Pons (tissue), 1 donor: ENCODE measurements at regions not wholly inside any gene's neighbourhood (a gene's known extent, or its start where the extent isn't known, plus 50 kb on each side); places are given as distances from the start of the nearest gene placed in this dataset.
"Not testable (repeated sequence)": the region's sequence is repeated elsewhere in the genome, so short reads cannot be mapped to it uniquely, and the experiment has no call there.

Source experiments
- DNase-seq: peaks from one replicate; pipeline ENCODE4 v3.0.0-alpha.2; 2016; ENCODE audit warnings: low spot score

DNA sequence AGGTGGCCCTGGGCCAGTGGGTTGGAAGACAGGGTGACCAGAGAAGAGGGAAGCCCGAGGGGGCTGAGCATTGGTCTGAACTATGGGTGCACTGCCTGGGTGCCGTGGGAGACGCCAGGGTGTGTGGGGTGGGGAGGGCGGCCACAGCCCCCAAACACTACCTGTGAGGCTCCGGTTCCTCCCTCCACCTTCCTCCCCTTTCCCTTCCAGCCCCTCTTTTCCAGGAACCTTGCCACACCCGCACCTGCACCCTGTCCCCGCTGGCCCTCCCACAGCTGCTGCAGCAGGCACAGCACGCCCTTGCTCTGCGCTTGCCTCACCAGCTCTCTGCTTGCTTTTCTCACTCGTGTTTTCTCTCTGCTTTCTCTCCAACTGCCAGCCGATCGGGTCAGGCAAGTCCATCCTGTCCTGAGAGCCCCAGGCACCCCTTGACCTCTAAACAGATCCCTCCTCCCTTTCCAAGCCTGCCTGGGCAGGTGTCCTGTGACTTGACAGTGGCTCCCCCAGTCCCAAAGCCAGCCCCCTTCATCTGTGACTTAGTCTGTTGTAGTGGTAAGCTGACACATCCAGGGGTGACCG is 193.7 kb downstream of the MSX2 start:
- no peak for DNase-seq

DNA sequence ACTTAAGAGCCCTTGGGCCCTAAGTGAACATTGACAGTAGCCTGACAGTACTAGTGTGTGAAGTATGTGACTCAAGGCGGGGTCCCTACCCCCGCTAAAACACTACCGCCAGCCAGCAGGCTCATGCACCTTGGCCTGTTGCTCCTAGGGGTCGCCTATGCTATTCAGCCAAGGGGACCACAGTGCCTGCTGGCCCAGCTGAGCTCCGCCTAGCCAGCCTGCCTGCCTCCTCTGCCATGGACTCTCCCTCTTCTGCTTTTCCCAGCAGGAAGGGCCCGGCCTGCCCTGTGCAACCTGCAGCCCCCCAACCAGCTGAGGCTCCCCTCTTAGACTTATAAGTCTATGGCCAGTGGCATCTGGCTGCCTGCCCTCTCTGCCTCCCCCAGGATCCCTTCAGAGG is 193.1 kb downstream of the MSX2 start:
- not testable (repeated sequence) for DNase-seq

DNA sequence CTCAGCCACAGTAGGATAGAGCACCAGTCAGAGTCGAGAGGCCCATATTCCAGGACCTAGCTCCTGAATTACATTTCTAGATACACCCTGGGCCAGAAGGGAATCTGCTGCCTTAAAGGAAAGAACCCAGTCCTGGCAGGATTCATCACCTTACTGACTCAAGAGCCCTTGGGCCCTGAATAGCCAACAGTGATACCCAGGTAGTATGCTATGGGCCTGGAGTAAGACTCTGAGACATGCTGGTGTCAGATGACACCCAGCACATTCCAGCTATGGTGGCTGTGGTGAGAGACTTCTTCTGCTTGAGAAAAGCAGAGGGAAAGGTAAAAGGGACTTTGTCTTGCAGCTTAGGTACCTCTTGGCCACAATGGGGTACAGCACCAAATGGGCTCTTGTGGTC is 192.5 kb downstream of the MSX2 start:
- DNase-seq = not testable (repeated sequence)

DNA sequence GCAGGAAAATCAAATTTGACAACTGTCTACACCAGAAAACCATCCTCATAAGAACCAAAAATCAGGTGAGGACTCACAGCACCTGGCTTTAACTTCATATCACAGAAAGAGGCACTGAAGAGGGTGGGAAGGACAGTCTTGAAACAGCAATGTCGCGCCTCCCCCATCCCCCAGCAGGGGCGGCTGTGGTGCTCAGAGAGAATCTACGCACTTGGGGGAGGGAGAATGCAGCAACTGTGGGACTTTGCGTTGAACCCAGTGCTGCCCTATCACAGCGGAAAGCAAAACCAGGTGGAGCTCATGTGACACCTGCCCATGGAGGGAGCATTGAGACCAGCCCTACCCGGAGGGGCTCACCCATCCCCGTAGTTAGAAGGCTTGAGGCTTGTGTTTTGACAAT is 191.8 kb downstream of the MSX2 start:
- DNase-seq = no peak

DNA sequence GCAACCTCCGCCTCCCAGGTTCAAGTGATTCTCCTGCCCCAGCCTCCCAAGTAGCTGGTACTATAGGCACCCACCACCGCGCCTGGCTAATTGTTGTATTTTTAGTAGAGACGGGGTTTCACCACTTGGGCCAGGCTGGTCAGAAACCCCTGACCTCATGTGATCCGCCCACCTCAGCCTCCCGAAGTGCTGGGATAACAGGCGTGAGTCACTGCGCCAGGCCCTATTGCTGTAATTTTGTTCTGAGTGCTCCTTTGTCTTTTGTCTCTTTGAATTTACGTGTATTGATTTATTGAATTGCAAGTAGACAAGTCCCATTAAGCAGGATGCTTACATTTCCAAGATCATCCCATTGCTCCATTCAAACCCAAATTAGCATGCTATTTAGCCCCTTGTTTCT is 186.7 kb downstream of the MSX2 start:
- no peak for DNase-seq

DNA sequence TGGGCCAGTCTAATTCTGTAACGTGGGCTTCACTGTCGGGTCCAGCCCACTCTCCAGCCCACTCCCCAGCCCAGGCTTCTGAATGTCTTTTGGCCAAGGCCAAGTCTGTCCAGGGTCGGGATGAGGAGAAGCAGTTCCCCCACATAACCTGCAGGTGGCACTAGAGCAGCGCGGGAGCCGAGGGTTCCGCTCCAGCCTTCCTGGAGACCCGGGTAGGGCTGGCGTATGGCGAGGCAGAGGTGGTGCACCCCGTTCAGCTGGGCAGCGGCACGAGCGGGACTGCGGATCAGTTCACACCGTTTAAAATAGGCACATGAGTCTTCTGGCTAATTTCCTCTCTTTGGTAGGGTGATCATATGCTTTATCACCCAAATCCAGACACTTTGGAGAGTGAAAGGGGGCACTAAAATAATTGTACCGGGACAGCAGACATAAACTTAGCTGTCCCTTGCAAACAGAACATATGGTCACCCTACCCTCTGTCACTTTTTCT is 185.9 kb downstream of the MSX2 start:
- peak; percentile 64 for DNase-seq

DNA sequence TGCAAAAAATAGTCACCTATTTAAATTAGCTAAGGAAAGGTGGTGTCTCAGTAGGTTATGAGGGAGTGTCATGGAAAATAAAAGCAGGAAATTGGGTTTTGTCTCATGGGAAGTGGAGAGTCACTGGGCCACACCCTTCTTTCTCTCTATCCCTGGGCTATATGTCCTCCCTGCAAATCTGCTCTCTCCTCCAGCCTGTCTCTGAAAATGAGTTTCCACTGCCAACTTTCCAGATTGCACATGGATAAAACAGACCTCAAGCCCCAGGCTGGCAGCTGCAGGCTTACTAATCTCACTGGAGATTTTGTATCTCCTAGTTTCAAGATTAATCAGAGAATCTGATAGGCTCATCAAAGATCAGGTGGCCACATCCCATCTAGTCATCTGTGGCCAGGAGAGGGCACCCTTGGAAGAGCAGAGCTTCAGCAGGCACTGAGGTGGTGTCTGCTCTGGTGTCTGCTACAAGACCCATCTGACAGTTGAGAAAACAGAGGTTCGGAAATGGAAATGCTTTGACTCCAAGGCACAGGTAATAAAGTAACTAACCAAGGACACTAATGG is 178.9 kb downstream of the MSX2 start:
- DNase-seq = no peak

DNA sequence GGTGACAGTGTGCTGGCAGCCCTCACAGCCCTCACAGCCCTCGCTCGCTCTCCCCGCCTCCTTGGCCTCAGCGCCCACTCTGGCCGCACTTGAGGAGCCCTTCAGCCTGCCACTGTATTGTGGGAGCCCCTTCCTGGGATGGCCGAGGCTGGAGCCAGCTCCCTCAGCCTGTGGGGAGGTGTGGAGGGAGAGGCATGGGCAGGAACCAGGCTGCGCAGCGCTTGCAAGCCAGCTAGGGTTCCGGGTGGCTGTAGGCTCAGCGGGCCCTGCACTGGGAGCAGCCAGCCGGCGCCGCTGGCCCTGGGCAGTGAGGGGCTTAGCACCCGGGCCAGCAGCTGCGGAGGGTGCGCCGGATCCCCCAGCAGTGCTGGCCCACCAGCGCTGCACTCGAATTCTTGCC is 177.0 kb downstream of the MSX2 start:
- no peak for DNase-seq

DNA sequence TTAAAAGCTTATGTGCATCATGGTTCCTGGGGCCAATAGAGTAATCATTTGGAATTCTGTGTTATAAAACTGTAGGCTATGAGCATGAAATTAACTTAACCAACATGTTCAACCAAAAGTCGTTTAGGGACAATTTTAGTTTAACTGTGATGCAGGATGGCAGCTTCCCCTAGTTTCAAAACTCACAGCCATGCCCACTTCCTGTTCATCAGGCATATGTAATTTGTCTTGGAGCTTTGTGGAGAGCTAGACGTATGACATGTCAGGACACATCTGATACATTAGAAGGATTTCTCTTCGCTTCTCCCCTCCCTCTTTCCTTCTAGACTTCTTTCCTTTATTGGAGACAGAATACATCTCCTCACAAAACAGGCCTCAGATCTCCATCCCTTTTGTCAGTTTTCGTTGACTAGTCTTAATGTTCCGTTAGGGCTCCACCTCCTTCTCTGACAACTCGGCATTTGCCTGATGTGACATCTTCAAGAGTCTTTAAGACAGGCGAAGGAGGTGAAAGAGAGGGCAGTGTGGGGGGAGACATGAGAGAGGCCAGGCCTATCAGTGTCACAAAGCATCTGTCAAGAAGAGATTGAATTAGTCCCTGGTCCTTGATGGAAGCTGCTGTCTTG is 176.0 kb downstream of the MSX2 start:
- no peak for DNase-seq

DNA sequence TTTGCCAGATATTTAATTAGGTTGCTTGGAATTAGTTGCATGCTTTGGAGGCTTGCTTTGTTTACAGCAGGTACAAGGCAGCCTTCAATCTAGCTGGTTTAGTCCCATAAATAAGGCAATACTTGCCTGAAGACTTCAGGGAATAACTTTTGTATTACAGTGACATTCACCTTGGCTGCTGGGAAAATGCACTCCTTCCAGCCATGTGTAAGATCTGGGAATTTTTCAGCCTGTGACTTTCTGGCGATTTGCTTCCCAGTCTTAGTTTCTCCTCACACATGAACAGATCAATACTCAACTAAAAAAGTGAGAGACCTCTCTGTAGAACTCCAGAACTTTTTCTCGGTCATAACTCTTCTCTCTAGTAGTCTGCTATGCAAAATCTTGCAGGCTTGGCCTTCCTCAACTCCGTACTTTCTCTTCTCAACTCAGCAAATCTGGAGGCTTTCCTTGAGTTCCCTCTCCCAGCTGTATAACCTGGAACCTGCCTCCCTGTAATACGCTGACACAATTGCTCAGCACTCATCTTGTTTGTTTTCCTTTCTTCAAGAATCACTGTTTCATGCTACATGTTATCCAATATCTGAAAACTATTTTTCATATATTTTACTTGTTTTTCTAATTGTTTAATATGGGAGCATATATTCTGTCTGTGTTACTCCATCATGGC is 173.0 kb downstream of the MSX2 start:
- no peak for DNase-seq

DNA sequence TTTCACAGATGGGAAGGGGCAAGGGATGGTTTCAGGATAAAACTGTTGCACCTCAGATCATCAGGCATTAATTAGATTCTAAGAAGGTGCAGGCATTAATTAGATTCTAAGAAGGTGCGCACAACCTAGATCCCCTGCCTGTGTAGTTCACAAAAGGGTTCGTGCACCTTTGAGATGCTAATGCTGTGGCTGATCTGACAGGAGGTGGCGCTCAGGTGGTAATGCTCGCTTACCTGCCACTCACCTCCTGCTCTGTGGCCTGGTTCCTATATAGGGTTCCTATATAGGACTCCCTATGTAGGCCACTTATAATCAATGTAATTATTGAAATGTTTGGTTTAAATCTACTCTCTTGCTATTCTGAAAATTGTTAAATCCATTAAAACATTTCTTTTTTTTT is 171.0 kb downstream of the MSX2 start:
- no peak for DNase-seq

DNA sequence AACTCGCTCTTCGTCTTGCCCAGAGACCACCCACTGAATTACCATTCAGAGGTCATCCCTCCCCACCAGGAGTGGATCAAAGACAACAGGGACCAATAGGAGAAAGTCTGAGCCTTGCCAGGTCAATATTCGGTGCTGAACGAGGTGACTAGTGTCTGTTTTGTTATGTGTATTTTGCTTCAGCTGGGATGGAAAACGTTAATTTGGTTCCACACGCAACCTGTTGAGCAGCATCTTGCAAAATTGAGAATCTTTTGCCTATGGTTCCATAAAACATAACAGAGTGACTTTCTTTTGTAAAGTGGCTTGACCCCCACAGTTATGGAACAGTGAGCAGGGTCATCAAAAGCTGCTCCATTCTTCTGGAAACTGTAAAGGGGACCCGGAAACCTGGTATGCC is 168.4 kb downstream of the MSX2 start:
- DNase-seq = no peak

DNA sequence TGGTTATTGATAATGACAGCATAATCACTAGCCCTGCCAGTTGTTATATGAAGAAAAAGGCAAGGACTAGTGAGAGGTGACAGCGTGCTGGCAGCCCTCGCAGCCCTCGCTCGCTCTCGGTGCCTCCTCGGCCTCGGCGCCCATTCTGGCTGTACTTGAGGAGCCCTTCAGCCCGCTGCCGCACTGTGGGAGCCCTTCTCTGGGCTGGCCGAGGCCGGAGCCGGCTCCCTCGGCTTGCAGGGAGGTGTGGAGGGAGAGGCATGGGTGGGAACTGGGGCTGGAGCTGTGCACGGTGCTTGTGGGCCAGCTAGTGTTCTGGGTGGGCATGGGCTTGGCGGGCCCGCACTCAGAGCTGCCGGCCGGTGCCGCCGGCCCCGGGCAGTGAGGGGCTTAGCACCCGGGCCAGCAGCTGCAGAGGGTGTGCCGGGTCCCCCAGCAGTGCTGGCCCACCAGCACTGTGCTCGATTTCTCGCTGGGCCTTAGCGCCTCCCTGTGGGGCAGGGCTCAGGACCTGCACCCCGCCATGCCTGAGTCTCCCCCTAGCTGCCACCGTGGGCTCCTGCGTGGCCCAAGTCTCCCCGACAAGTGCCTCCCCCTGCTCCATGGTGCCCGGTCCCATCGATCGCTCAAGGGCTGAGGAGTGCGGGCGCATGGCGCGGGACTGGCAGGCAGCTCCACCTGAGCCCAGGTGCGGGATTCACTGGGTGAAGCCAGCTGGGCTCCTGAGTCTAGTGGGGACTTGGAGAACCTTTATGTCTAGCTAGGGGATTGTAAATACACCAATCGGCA is 156.2 kb downstream of the MSX2 start:
- DNase-seq = not testable (repeated sequence)

DNA sequence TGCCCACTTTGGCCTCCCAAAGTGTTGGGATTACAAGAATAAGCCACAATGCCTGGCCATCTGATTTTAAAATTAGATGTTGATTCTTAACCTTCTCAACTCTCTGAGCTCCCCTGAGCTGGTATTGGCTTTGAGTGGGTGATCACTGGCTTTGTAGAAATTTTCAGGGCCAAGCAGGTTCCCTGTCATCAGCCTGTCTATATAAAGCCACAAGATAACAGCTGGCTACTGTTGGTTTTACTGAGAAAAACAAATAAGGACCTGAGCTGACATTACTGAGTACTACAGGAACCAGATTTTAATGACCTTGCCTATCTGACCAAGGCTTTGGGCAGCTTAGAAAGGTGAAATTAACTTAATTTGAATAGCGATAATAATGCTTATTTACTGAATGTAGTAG is 153.6 kb downstream of the MSX2 start:
- no peak for DNase-seq

DNA sequence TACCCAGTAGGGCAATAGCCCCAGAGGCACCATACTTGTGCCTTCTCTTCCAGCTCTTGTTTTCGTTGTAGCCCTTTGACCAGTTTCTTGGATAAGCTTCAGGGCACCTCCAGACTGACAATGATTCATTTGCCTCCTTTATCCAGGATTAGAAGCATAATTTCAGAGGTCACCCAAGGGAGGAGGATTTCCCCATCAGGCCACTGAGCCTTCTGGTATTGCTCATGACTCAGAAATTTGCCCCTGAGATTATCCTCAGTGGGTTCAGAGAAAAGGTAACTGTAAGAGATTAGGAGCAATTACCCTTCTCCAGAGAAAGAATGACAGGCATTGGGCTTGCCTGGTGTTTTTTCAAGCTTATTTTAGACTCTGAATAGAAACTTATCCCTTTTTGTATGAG is 147.9 kb downstream of the MSX2 start:
- no peak for DNase-seq

DNA sequence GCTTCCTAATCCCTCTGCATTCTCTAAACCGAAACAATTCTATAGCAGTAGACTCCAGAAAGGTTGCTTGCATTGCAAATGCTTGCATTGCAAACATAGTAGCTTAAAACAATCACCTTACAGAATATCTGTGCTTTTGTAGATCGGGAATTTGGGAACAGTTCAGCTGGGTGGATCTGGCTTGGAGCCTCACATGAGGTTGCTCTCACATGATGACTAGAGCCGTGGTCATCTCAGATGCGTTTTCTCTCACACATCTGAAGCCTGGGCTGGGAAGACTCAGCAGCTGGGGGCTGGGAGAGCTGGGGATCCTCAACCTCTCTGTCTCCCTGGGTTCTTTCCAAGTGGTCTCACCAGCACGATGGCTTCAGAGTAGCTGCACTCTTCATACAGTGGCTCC is 127.8 kb downstream of the MSX2 start:
- no peak for DNase-seq

DNA sequence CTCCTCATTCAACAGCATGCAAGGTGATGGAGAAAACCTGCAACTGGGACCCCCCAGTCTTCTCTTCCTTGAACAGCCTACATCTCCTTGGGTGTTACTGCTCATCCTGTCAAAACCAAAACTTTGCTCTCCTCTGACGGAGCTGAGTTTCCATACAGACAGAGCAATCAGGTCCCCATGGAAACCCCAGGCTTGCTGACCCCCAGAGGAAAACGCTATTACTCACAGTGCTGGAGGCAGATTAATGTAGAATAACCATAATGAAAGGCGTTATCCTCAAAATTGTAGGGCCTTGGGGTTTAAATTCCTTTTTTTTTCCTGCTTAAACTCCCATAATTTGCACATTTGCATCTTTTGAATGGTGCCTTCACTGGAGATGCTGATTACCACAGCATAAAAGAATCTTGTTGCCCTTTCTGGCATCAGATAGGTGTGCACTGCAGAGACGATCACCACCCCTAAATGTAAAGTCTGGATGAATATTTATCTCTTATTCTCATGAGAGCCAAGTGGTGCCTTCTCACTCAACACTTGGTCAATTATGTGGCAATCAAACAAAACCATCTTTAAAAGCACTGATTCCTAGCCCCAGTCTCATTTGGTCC is 126.3 kb downstream of the MSX2 start:
- no peak for DNase-seq

DNA sequence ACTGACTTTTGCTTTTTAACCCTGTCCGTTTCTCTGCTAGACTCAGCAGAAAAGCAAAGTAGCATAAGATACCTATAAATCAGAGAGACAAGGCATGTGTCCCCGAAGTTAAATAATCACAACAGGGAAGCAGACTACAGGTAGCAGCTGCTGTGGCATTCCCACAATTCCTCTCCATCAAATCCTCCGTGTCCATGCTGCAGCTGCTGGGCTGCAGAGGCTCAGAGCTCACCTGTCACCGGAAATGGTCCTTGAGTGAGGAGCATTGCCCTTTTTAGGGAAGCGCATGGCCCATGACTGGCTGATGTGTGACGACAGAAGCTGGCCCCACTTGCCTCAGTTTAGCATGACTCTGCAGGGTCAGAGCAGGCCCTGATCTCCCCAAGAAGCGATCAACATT is 125.0 kb downstream of the MSX2 start:
- DNase-seq = no peak

DNA sequence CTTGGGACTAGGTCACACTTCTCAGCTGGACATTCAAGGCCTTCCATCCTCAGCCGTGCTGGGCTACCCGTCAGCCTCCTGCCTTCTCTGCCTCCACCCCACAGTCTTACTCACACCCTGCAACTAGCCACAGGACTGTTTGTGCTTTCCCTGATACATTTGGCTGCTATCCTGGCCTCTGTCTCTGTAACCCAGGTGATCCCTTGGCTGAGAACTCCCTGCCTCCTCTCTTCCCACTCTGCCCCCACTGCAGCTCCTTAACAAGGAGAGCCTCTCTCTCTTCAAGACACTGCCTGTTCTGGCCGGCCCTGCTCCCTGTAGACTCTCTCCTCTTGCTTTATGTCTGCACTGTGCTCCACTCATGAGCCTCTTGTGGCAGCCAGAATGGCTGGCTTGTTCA is 120.6 kb downstream of the MSX2 start:
- DNase-seq = no peak

DNA sequence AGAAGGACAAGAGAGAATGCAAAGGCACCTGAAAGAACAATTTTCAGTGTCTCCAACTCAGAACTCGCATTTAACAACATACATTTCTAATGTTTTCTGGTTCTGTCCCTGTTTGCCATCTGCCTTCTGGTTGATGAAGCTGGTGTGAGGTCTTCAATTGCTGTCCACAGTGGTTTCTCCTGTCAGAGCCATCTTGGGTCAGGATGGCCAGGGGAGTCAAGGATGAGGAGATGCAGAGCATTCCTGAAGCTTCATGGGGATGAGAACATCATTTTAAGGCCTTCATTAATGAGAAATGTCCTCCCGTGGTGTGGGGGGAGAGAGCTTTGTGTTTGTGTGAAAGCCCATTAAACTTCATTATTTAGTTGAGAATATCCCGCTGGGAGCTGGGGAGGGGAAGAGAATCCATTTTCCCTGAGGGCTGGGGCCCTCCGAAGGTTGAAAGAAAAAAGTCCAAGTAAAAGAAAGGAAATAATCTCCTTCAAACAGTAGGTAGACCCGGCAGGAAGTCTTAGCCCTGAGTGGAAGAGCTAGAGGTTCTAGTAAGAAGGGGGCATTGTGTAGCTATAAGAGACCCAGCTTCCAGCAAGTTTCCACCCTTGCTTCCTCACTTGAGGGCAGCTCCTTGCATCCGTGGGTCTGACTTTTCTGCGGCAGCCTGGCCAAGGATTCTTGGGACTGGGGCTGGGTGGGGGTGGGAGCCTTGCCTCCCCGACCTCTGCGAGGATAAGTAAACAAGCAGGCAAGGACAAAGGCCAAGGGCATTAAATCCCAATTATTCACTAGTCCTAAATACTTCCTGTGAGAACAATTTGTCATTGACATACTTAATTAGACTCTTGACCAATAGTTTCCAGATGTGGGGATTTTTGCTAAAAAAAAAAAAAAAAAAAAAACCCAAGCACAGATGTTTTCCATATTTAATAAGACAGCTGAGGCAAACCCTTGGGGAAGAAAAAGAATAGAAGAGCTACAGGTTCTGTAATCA is 119.2 kb downstream of the MSX2 start:
- DNase-seq = no peak

DNA sequence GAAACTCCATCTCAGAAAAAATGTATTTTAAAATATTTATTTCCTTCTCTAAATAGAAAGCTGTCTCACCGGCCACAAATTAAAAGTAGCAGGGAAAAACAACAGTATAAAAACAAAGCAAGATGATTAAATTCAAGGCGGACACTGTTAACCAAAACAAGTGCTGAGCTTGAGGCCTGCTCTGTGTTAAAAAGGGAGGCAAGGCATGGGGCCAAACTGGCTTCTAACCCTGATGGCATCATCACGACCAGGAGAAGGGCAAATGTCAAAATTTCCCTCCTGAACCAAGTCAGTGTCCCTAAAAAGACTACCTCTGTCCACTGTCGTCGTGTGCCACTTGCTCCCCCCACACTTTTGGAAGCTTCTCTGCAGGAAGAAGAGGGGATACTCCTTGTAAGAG is 116.1 kb downstream of the MSX2 start:
- no peak for DNase-seq
